CD4-positive, alpha-beta T cell treated with Interleukin-1 beta for 1 hour (primary cell): ENCODE measurements at regions not wholly inside any gene's neighbourhood (a gene's known extent, or its start where the extent isn't known, plus 50 kb on each side); places are given as distances from the start of the nearest gene placed in this dataset.
"Not testable (repeated sequence)": the region's sequence is repeated elsewhere in the genome, so short reads cannot be mapped to it uniquely, and the experiment has no call there.

Source experiments
- DNase-seq, 2 donors: peaks; one replicate each; pipeline ENCODE4 v3.0.0-alpha.2; 2020 to 2022

DNA sequence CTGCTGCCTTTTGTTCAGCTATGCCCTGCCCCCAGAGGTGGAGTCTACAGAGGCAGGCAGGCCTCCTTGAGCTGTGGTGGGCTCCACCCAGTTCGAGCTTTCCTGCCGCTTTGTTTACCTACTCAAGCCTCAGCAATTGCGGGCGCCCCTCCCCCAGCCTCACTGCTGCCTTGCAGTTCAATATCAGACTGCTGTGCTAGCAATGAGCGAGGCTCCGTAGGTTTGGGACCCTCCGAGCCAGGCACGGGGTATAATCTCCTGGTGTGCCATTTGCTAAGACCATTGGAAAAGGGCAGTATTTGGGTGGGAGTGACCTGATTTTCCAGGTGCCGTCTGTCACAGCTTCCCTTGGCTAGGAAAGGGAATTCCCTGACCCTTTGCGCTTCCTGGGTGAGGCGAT lies 51.9 kb downstream of the DIPK2A start:
- DNase-seq: not testable (repeated sequence)

DNA sequence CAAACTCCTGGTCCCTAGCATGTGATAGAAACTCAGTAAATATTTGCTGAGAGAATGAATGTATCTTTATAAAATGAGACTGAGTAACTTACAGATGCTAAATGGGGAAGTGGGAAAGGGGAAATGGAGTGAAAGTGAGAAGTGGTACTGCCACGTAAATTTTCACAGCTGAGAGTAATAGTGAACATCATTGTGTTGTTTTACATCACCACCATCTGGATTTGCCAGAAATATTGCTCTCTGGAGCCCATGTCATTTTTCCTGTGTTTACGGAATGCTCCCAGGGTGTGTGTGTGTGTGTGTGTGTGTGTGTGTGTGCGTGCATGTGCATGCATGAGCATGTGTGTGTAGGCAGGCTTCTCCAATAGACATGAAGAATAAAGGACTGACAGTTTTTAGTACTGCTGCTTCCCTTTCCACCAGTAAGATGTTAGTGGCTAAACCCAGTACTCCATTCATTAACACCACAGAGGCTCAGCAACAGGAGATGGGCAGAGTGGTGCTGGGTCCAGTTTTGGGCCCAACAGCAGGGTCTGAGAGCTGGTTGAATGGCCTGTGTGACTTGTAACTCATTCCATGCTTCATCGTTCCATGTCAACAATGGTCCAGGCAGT lies 57.3 kb downstream of the DIPK2A start:
- peak in 1 of 2 donors; percentile 49 for DNase-seq

GRCh38 chr3:144029769-144030168 lies 58.1 kb downstream of the DIPK2A start:
- no peak for DNase-seq

GRCh38 chr3:144031938-144032337 lies 60.3 kb downstream of the DIPK2A start:
- no peak for DNase-seq

GRCh38 chr3:144032531-144033239 lies 61.1 kb downstream of the DIPK2A start:
- no peak for DNase-seq

DNA sequence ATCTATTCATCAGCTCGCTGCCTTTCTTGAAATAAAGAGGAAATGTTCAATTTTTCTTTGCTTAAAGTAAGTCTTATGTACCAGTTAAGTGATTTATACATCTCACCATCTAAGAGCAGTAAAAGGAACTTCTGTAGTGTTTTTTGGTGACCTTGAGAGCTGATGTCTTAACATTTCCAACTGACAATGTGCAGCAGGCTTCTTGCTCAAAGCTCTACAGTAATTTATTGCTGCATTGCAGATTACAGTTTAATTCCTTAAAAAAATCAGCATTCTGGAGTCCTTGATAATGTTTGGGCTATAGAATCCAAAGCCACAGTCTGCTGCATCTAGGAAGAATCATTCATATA lies 61.6 kb downstream of the DIPK2A start:
- DNase-seq: no peak

DNA sequence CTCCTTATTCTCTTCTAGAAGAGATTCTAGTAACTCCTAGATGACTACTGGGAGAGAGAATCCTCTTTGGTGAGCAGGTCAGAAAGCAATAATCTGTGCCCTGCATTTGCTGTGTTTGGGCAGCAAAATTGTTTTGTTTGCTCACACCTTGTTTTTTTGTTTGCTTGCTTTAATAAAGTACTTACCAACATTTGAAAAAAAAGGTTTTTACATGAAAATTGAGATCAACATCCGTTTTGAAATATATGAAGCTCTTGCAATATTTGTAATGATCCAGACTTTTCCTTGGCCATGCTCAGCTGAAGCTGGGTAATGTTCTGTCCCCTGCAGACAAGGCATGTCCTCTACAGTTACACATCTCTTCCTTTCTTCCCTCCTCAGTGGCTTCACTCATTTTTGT lies 62.2 kb downstream of the DIPK2A start:
- DNase-seq: no peak

- no peak for DNase-seq
These were observed 63.2 kb downstream of the DIPK2A start for GRCh38 chr3:144034715-144035290.

DNA sequence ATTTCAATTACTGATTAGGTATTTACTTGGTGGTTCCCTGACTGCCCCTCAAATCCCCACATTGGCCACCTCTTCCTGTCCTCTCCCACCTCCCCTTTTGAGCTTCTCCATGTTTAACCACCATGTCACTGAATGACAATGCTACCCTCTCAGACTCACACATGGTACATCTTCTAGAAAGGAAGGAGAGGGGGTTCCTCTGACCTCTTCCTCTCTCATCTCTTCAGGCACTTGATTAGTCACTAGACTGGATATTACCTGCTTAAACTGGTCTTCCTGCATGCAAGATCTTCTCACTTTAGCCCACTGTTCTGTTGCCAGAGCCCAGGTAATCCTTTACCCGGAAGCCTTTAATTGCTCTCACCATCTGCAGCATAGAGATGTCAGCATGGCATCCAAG lies 64.9 kb downstream of the DIPK2A start:
- DNase-seq: no peak

- no peak for DNase-seq
These were observed 68.0 kb downstream of the DIPK2A start for GRCh38 chr3:144039661-144040060.

- DNase-seq: no peak
These were observed 70.4 kb downstream of the DIPK2A start for GRCh38 chr3:144041960-144042556.

- no peak for DNase-seq
These were observed 74.1 kb downstream of the DIPK2A start for GRCh38 chr3:144045766-144046165.

DNA sequence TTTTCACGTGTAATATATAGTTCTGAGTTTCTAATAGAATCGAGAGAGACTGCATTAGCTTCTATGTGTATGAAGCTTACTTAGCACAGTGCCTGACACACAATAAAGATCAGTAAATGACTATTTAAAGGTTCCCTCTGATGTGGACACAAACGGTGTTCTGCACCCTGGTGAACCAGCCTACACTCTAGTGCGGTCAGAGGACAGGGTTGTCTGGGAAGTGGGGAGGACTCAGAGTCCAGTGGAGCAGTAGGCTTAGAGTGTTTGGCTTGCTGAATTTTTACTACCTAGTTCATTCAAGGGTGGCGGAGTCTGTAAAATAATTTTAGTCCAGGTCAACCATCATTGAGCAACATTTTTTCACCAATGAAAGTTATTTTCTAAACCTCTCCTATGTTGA lies 77.8 kb downstream of the DIPK2A start:
- DNase-seq: no peak

DNA sequence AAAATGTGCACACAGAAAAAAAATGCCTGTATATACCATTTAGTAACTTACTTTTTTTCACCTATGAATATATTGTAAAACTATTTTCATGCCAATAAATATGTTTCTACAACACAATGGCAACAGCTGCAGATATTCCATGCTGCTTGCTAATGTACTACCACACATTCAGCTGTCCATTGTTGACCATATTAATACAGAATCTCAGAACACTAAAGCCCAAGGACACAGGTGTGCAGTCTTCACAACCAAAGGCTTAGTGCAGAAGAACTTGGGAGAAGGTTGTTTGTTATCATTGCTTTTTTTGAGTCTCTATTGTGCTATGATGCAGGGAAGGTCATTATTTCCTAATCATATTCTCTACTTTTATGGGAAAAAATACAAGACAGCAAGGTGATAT lies 79.6 kb downstream of the DIPK2A start:
- DNase-seq: no peak

DNA sequence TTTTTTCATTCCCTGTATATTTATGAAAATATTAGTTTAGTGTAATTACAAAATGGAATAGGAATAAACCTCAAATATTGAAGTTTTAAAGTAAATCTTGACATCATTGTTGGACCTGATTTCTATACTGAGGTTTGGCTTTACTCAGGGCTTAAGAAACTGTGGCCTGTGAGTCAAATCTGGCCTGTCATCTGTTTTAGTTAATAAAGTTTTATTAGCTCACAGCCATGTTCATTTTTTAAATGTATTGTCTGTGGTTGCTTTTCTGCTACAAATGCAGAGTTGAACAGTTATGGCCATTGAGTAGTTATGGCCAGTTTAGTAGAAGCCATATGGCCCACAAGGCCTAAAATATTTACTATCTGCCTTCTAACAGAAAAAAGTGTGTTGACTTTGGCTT lies 80.7 kb downstream of the DIPK2A start:
- DNase-seq: no peak

DNA sequence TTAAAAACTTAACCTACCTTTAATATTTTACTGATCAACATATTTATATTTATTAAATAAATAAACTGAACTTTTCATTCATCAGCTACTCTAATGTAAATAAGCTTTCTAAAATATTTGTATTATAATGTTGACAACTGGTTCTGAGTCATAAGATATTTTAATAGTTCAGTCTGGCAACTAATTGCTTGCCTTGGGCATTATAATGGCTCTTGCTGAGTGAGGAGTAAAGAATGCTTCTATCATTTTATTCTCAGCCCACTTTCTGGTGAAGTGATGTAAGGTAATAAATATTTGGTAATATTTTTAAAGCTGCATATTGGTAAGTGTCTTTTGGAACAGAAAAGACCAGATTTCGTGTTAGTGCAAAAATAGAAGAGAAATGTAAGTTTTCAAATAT lies 81.5 kb downstream of the DIPK2A start:
- no peak for DNase-seq

GRCh38 chr3:144054766-144055165 lies 83.1 kb downstream of the DIPK2A start:
- DNase-seq: no peak

DNA sequence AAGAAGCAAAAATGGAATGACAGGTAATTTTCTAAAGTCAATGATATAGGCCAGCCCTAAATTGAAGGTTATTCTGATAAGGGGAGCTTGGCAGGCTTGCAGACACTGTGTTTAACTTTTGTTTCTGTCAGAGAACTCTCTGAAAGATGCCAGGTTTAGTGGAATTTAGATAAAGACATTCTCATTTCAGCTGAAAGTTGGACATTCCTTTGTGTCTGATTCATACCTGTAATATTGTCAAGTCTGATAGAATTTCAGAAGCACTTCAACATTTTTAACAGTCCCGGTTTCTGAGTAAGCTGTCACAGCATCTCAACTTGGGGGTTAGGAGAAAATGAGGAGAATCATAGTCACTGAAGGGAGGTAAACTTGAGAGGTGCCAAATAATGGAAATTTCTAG lies 84.0 kb downstream of the DIPK2A start:
- DNase-seq: no peak

DNA sequence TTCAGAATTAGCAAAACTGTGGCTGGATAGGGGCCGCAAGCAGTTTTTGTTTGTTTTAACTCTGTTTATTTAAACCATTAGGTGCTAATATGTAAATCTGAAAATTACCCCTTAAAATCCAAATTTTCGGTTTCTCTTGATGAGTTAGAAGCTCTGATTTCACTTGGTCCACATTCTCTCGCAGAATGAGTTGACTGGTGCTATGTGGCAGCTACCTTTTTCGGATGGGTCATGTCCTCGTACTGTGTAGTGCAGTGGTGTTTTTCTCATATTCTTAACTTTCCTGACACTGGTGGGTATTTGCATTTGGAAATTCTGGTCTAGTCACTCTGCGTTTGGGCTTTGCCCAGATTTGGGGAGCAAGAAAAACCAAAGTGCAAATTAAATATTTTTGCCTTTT lies 87.1 kb downstream of the DIPK2A start:
- no peak for DNase-seq

DNA sequence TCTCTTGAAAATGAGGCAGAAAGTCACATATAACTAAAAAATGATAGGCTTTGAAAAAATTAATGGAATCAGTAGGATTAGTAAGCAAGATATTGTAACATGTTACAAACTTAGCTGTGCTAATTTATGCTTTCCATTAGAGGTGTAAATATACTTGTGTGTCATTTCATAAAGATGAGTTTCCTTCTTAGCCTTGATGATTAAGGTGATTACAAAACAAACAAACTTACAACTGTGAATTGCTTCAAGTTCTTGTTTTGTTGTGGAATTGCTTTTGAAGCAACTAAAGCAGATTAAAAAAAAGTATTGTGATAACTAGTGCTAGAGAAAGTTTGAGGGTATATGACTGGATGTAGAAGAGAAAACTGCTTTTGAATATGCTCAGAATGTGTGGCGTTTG lies 87.9 kb downstream of the DIPK2A start:
- no peak for DNase-seq

DNA sequence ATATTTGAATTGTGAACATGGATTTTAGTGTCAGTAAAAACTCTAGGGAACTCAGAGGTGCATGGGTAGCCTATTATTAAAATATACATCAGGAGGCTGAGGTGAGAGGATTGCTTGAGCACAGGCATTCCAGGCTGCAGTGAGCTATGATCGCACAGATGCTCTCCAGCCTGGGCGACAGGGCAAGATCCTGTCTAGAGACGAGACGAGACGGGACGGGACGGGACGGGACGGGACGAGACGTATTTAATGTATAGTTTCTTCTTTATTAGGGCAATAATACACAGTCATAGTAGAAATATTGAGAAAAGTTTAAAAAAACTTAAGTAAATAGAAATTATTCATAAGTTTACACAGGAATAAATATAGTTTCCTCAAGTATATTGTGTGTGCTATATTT lies 89.3 kb downstream of the DIPK2A start:
- no peak for DNase-seq

GRCh38 chr3:144063306-144063705 lies 91.7 kb downstream of the DIPK2A start:
- no peak for DNase-seq

- no peak for DNase-seq
These were observed 95.4 kb downstream of the DIPK2A start for GRCh38 chr3:144067059-144067458.

- no peak for DNase-seq
These were observed 102.1 kb downstream of the DIPK2A start for GRCh38 chr3:144073698-144074097.
